Lower leg skin (tissue), 4 donors: ENCODE measurements at regions not wholly inside any gene's neighbourhood (a gene's known extent, or its start where the extent isn't known, plus 50 kb on each side); places are given as distances from the start of the nearest gene placed in this dataset.

ENCODE experiments used
- DNase-seq, 2 donors: peaks; one replicate each; pipeline ENCODE4 v3.0.0-alpha.2; 2019; ENCODE audit warnings: low spot score in 2 of 2
- H3K4me3 ChIP-seq: fragments of 200-600 bp; sonication (generic); 2 replicates; pipeline ENCODE4 v1.5.1; 2017; ENCODE audit warnings: mild to moderate bottlenecking, low read depth; ENCODE audit not compliant: poor library complexity, severe bottlenecking
- CTCF ChIP-seq, 3 donors: fragments of 450-650 bp; IDR thresholded peaks; one replicate each; pipeline ENCODE4 v1.5.1; 2016; ENCODE audit warnings: antibody characterized with exemption in 3 of 3, mild to moderate bottlenecking in 3 of 3, moderate library complexity in 2 of 3
- POLR2A ChIP-seq, 2 donors: fragments of 450-650 bp; IDR thresholded peaks; one replicate each; pipeline ENCODE4 v1.6.1; 2016 to 2017; ENCODE audit warnings: antibody characterized with exemption in 2 of 2, mild to moderate bottlenecking in 1 of 2, moderate library complexity in 1 of 2
- WGBS, 2 donors: methylation state at CpG; one replicate each; pipeline ENCODE4 v1.1.5; 2018; 5-methylcytosine and 5-hydroxymethylcytosine counted together
- intact Hi-C: fragments of 100-400 bp; cut with DNase I; formaldehyde crosslinking; loops from one replicate; pipeline ENCODE4 v1.15.0; 2023; ENCODE audit warnings: low total_unique reads

DNA sequence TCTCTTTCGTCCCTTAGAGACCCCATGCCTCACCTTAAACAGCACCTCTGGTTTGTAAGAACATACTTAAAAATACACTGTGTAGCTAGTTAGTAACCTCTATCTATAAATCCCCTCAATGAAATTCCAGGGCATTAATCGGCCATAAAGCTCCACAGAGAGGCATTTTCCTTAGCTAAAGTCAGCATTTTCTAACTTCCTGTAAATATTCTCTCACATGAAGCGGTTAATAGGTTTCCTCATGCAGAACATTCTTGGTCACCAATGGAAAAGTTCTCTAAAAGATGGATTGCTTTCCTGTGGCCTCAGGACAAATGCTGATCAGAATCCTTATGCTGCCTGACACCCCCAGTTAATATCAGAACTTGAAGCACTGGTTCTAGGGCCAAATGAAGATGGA, 248.6 kb upstream of the BOD1L1 start:
- no peak for DNase-seq
- no peak for TF ChIP-seq POLR2A (IDR thresholded peaks at IDR 0.05)
- intact Hi-C loops: no loop called here
- 78 to 80% methylated on average over 3 of the region's 3 CpGs for WGBS, 2 donors
- H3K4me3 ChIP-seq: no peak overlapping the region

- whole genome bisulfite sequencing, 2 donors: 55 to 73% methylated on average over 7 of the region's 7 CpGs
- no peak overlapping the region for H3K4me3 ChIP-seq
- intact Hi-C loops: no loop called here
- no peak for DNase-seq
- TF ChIP-seq CTCF (IDR thresholded peaks at IDR 0.05) (no peak), POLR2A (IDR thresholded peaks at IDR 0.05) (no peak)
These were observed 249.4 kb upstream of the BOD1L1 start for GRCh38 chr4:13876940-13877339.

DNA sequence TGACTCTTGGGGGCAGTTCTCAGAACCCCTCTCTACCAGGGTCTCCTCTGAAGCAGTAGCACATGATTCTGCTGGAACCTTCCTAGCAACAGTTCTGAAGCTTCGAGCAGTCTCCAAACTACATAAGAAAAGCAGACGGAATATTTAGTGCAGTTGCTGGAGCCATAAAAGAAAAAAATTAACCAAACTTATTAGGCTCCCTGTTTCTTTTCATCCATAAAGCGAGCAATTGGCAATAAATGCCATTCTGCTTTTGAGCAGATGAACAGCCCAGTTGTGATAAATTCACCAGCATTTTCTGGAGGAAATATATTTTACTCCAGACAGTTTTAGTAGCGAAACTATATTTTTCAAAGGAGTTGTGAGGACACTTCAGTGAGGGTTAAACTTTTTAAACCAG, 250.1 kb upstream of the BOD1L1 start:
- intact Hi-C loops: no loop called here
- no peak overlapping the region for H3K4me3 ChIP-seq
- 77 to 81% methylated on average over 4 of the region's 4 CpGs for WGBS, 2 donors
- no peak for DNase-seq
- TF ChIP-seq CTCF (IDR thresholded peaks at IDR 0.05) (no peak), POLR2A (IDR thresholded peaks at IDR 0.05) (no peak)

- no peak overlapping the region for H3K4me3 ChIP-seq
- WGBS, 2 donors: 63 to 69% methylated on average over 4 of the region's 4 CpGs
- DNase-seq: no peak
- no peak for TF ChIP-seq CTCF (IDR thresholded peaks at IDR 0.05)
- TF ChIP-seq POLR2A (IDR thresholded peaks at IDR 0.05): no peak
- intact Hi-C loops: no loop called here
These were observed 254.4 kb upstream of the BOD1L1 start for GRCh38 chr4:13881892-13882291.

DNA sequence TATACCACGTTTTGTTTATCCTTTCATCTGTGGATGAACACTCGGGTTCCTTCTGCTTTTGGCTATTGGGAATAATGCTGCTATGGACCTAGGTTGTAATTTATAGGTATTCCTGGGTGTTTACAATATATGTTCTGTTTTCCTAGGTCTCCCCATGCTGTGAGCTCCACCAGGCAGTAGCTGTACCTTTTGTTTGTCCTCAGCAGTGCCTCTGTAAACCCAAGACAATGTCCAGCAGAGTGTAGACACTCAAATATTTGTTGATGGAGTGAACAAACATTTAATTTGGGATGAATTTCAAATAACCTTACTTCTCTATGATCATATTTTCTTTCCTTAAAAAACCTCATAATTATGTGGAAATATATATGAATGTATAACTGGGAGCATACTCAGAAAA, 259.5 kb upstream of the BOD1L1 start:
- intact Hi-C loops: no loop called here
- no peak overlapping the region for H3K4me3 ChIP-seq
- no peak for DNase-seq
- TF ChIP-seq CTCF (IDR thresholded peaks at IDR 0.05): no peak
- TF ChIP-seq POLR2A (IDR thresholded peaks at IDR 0.05): no peak
- WGBS, 2 donors: 67 to 77% methylated on average over 2 of the region's 2 CpGs

- DNase-seq: no peak
- no peak overlapping the region for H3K4me3 ChIP-seq
- no peak for TF ChIP-seq CTCF (IDR thresholded peaks at IDR 0.05)
- no peak for TF ChIP-seq POLR2A (IDR thresholded peaks at IDR 0.05)
- 6 to 12% methylated on average over 1 of the region's 1 CpG for WGBS, 2 donors
- intact Hi-C loops: no loop called here
These were observed 260.6 kb upstream of the BOD1L1 start for GRCh38 chr4:13888112-13888511.
